OCI-LY3 (cell line): ENCODE measurements at regions not wholly inside any gene's neighbourhood (a gene's known extent, or its start where the extent isn't known, plus 50 kb on each side); places are given as distances from the start of the nearest gene placed in this dataset.

ENCODE experiments used
- EZH2phosphoT487 ChIP-seq: fragments of 200-600 bp; shearing (Covaris generic); IDR thresholded peaks from 2 replicates; pipeline ENCODE4 v1.6.1; 2018; ENCODE audit warnings: antibody characterized with exemption, mixed run types, low read depth
- TF ChIP-seq, protein P1 (sequence below): fragments of 200-600, 300-600 bp; sonication (generic); IDR thresholded peaks from 2 replicates; pipeline ENCODE4 v1.5.1; 2014; ENCODE audit warnings: antibody characterized with exemption, low read length, low read depth

DNA sequence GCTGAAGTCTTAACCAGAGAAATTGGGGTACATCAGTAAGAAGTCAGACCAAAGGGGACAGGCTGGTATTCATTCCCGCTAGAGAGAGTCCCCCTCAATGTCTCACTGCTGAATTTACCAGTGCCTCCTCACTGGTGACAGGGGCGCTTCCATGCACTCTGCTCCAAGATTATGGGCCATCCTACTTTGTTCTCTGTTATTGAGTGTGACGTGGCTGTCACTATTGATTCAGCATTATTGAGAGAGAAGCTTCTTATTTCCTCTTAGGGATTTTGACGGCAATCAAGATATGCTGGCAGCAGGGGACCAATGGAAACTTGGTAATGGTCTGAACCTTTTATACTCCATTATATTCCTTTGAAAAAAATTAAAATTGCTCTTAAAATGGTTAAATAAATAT lies 118.6 kb downstream of the SYF2 start:
- TF ChIP-seq, protein P1, sequence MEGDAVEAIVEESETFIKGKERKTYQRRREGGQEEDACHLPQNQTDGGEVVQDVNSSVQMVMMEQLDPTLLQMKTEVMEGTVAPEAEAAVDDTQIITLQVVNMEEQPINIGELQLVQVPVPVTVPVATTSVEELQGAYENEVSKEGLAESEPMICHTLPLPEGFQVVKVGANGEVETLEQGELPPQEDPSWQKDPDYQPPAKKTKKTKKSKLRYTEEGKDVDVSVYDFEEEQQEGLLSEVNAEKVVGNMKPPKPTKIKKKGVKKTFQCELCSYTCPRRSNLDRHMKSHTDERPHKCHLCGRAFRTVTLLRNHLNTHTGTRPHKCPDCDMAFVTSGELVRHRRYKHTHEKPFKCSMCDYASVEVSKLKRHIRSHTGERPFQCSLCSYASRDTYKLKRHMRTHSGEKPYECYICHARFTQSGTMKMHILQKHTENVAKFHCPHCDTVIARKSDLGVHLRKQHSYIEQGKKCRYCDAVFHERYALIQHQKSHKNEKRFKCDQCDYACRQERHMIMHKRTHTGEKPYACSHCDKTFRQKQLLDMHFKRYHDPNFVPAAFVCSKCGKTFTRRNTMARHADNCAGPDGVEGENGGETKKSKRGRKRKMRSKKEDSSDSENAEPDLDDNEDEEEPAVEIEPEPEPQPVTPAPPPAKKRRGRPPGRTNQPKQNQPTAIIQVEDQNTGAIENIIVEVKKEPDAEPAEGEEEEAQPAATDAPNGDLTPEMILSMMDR, result no peak
- TF ChIP-seq EZH2phosphoT487, result no peak
